Neuronal stem cell (in vitro differentiated cells): ENCODE measurements at regions not wholly inside any gene's neighbourhood (a gene's known extent, or its start where the extent isn't known, plus 50 kb on each side); places are given as distances from the start of the nearest gene placed in this dataset.

Experiments
- DNase-seq: peaks from one replicate; pipeline ENCODE4 v3.0.0-alpha.2; 2013; ENCODE audit warnings: low spot score
- H2AFZ ChIP-seq: one replicate; pipeline ENCODE4 v1.6.1; 2013; ENCODE audit warnings: mild to moderate bottlenecking, low read length, inconsistent platforms
- H2AK5ac ChIP-seq: 2 replicates; pipeline ENCODE4 v1.6.1; 2013; ENCODE audit warnings: low read depth, mild to moderate bottlenecking, inconsistent platforms, low read length, moderate library complexity, mixed read lengths
- H2BK120ac ChIP-seq: 2 replicates; pipeline ENCODE4 v1.6.1; 2013; ENCODE audit warnings: low read depth, mild to moderate bottlenecking, inconsistent platforms, low read length, moderate library complexity, mixed read lengths
- H2BK12ac ChIP-seq: one replicate; pipeline ENCODE4 v1.6.1; 2013; ENCODE audit warnings: low read length, inconsistent platforms
- H2BK15ac ChIP-seq: 2 replicates; pipeline ENCODE4 v1.6.1; 2013; ENCODE audit warnings: mild to moderate bottlenecking, low read length, inconsistent platforms, mixed read lengths
- H2BK5ac ChIP-seq: one replicate; pipeline ENCODE4 v1.6.1; 2013; ENCODE audit warnings: inconsistent platforms, mild to moderate bottlenecking, low read length, moderate library complexity
- H3K14ac ChIP-seq: one replicate; pipeline ENCODE4 v1.6.1; 2013; ENCODE audit warnings: low read length, inconsistent platforms
- H3K18ac ChIP-seq: 2 replicates; pipeline ENCODE4 v1.6.1; 2013; ENCODE audit warnings: low read length, inconsistent platforms
- H3K23ac ChIP-seq: 2 replicates; pipeline ENCODE4 v1.6.1; 2013; ENCODE audit warnings: low read depth, mild to moderate bottlenecking, mixed read lengths, low read length, inconsistent platforms; ENCODE audit not compliant: poor library complexity
- H3K27ac ChIP-seq: replicated peaks from 3 replicates; pipeline ENCODE4 v1.5.1; 2013; ENCODE audit warnings: low read length, inconsistent platforms
- H3K27me3 ChIP-seq, 3 experiments: 2 replicates each; pipeline ENCODE4 v1.6.1; 2013; ENCODE audit warnings: low read length in 3 of 3, mild to moderate bottlenecking in 2 of 3, inconsistent platforms in 1 of 3, low read depth in 1 of 3, mixed read lengths in 1 of 3, moderate library complexity in 1 of 3; ENCODE audit not compliant: control insufficient read depth in 3 of 3, insufficient read depth in 3 of 3
- H3K36me3 ChIP-seq, 2 donors: replicated peaks in 1 of 2; 2 replicates each; pipeline ENCODE4 v1.6.1; 2013; ENCODE audit warnings: low read length in 2 of 2; ENCODE audit not compliant: control insufficient read depth in 2 of 2, insufficient read depth in 2 of 2
- H3K4ac ChIP-seq: 2 replicates; pipeline ENCODE4 v1.6.1; 2013; ENCODE audit warnings: inconsistent platforms, mild to moderate bottlenecking, low read length, moderate library complexity
- H3K4me1 ChIP-seq, 2 donors: 1 replicate in 1 of 2; 2 replicates in 1 of 2; pipeline ENCODE4 v1.6.1; 2013; ENCODE audit warnings: low read length in 2 of 2, low read depth in 1 of 2; ENCODE audit not compliant: control insufficient read depth in 2 of 2, insufficient read depth in 1 of 2
- H3K4me2 ChIP-seq: one replicate; pipeline ENCODE4 v1.6.1; 2013; ENCODE audit warnings: mild to moderate bottlenecking, low read length, inconsistent platforms; ENCODE audit not compliant: insufficient read depth, poor library complexity, severe bottlenecking
- H3K4me3 ChIP-seq, 2 donors: 2 replicates each; pipeline ENCODE4 v1.5.1; 2013; ENCODE audit warnings: low read length in 2 of 2, mild to moderate bottlenecking in 2 of 2, inconsistent platforms in 1 of 2, moderate library complexity in 1 of 2
- H3K79me1 ChIP-seq: one replicate; pipeline ENCODE4 v1.6.1; 2013; ENCODE audit warnings: low read depth, mild to moderate bottlenecking, inconsistent platforms, low read length, moderate library complexity
- H3K9ac ChIP-seq: one replicate; pipeline ENCODE4 v1.6.1; 2013; ENCODE audit warnings: mild to moderate bottlenecking, low read depth, low read length, inconsistent platforms; ENCODE audit not compliant: poor library complexity
- H3K9me3 ChIP-seq, 2 donors: replicated peaks in 1 of 2; 2 replicates each; pipeline versions ENCODE3 to v1.6.1; 2013; ENCODE audit warnings: low read length in 2 of 2, mild to moderate bottlenecking in 2 of 2, inconsistent platforms in 1 of 2, low read depth in 1 of 2, mixed read lengths in 1 of 2, moderate library complexity in 1 of 2; ENCODE audit not compliant: control insufficient read depth in 2 of 2, insufficient read depth in 1 of 2
- H4K8ac ChIP-seq: one replicate; pipeline ENCODE4 v1.6.1; 2013; ENCODE audit warnings: low read depth, mild to moderate bottlenecking, inconsistent platforms, low read length, moderate library complexity
- H4K91ac ChIP-seq: one replicate; pipeline ENCODE4 v1.6.1; 2013; ENCODE audit warnings: low read length, low read depth, mild to moderate bottlenecking, inconsistent platforms; ENCODE audit not compliant: poor library complexity
- WGBS, 2 donors: extraction: QIAGEN DNeasy Blood & Tissue Kit; methylation state at CpG; one replicate each; pipeline ENCODE4 v1.1.7; 2013; ENCODE audit warnings: missing lambda C conversion rate in 2 of 2, mixed read lengths in 1 of 2; ENCODE audit not compliant: insufficient read length in 2 of 2, insufficient replicate concordance in 1 of 2; ENCODE audit errors: extremely low coverage in 2 of 2; 5-methylcytosine and 5-hydroxymethylcytosine counted together

DNA sequence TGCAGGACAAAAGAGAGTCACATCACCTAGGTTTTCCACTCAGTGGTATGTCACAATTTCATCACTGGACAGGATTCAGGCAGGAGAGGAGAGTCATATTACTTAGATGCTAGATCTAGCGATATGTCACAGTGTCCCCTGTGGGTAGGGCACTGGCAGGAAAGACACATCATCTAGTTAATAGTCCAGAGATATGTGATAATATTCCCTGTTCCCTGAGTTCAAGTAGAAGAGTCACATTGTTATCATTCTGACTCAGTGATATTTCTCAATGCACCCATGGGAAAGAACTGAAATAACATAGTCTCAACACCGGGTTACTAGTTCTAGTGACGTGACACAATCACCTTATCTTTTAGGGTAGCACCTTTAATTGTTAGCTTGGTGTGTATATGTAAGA lies 944.0 kb upstream of the TSPY4 start:
- Histone ChIP-seq H3K4me1 (no peaks in the 10 kb centered on the region), H3K27ac (no peak overlapping the region), H2AFZ (no peak overlapping the region), H3K4me2 (no peak overlapping the region), H2BK5ac (no peak overlapping the region), H2BK15ac (no peak overlapping the region), H2AK5ac (no peak overlapping the region), H3K23ac (no peak overlapping the region), H3K14ac (no peak overlapping the region), H3K9ac (no peak overlapping the region), H3K4ac (no peak overlapping the region), H2BK120ac (no peak overlapping the region), H2BK12ac (no peak overlapping the region), H3K18ac (no peak overlapping the region), H3K4me3 (no peak overlapping the region), H3K79me1 (no peaks in the 10 kb centered on the region), H3K36me3 (no peaks in the 10 kb centered on the region), H4K8ac (no peak overlapping the region), H3K9me3 (peaks cover 0 to 6% of the 10 kb centered on the region in 2 donors), H4K91ac (no peak overlapping the region), H3K27me3 (no peaks in the 10 kb centered on the region)
- WGBS, 2 donors = no CpG with 5 or more reads among the region's 3 CpGs
- DNase-seq = no peak

- no peak overlapping the region for H3K14ac ChIP-seq
- H3K79me1 ChIP-seq = no peaks in the 10 kb centered on the region
- H2BK12ac ChIP-seq = no peak overlapping the region
- H2BK15ac ChIP-seq = no peak overlapping the region
- H3K9me3 ChIP-seq = no peaks in the 10 kb centered on the region
- no peak overlapping the region for H3K4ac ChIP-seq
- no peak overlapping the region for H2AFZ ChIP-seq
- no peak overlapping the region for H3K27ac ChIP-seq
- no peaks in the 10 kb centered on the region for H3K4me1 ChIP-seq
- H3K18ac ChIP-seq = no peak overlapping the region
- H3K23ac ChIP-seq = no peak overlapping the region
- no peak overlapping the region for H2BK120ac ChIP-seq
- H3K4me2 ChIP-seq = no peak overlapping the region
- H2BK5ac ChIP-seq = no peak overlapping the region
- H3K27me3 ChIP-seq = no peaks in the 10 kb centered on the region
- H4K8ac ChIP-seq = no peak overlapping the region
- H3K36me3 ChIP-seq = no peaks in the 10 kb centered on the region
- no peak for DNase-seq
- H2AK5ac ChIP-seq = no peak overlapping the region
- no peak overlapping the region for H3K4me3 ChIP-seq
- WGBS, 2 donors = no CpG with 5 or more reads among the region's 4 CpGs
- no peak overlapping the region for H3K9ac ChIP-seq
- no peak overlapping the region for H4K91ac ChIP-seq
Observed at GRCh38 chrY:8422906-8423305, 914.4 kb upstream of the TSPY4 start.

DNA sequence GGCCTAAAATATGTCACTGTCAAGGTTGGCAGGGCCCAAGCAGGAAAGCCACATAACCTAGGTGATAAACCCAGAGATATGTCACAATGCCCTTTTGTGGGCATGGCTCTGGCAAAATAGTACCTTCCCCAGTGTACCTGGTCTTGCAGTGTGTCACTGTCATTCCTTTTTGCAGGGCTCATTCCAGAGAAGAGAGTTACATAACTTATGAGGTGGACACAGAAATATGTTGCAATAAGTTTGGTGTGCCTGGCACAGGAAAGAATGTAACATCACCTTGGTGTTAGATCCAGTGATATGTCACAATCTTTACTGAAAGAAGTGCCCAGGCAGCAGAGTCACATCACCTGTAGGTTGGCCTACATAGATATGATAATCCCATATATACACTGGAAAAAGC lies 910.8 kb upstream of the TSPY4 start:
- H4K8ac ChIP-seq = no peak overlapping the region
- no peak overlapping the region for H2AK5ac ChIP-seq
- no peak overlapping the region for H3K23ac ChIP-seq
- no peaks in the 10 kb centered on the region for H3K79me1 ChIP-seq
- no peak overlapping the region for H2BK5ac ChIP-seq
- no peak overlapping the region for H3K14ac ChIP-seq
- no peak for DNase-seq
- no peaks in the 10 kb centered on the region for H3K27me3 ChIP-seq
- H2BK15ac ChIP-seq = no peak overlapping the region
- no peak overlapping the region for H2AFZ ChIP-seq
- H3K9ac ChIP-seq = no peak overlapping the region
- no peak overlapping the region for H3K4ac ChIP-seq
- H2BK120ac ChIP-seq = no peak overlapping the region
- H4K91ac ChIP-seq = no peak overlapping the region
- no peak overlapping the region for H3K4me2 ChIP-seq
- peaks cover 0 to 2% of the 10 kb centered on the region in 2 donors for H3K9me3 ChIP-seq
- H3K4me1 ChIP-seq = no peaks in the 10 kb centered on the region
- H3K27ac ChIP-seq = no peak overlapping the region
- H3K18ac ChIP-seq = no peak overlapping the region
- no peaks in the 10 kb centered on the region for H3K36me3 ChIP-seq
- no peak overlapping the region for H2BK12ac ChIP-seq
- H3K4me3 ChIP-seq = no peak overlapping the region

DNA sequence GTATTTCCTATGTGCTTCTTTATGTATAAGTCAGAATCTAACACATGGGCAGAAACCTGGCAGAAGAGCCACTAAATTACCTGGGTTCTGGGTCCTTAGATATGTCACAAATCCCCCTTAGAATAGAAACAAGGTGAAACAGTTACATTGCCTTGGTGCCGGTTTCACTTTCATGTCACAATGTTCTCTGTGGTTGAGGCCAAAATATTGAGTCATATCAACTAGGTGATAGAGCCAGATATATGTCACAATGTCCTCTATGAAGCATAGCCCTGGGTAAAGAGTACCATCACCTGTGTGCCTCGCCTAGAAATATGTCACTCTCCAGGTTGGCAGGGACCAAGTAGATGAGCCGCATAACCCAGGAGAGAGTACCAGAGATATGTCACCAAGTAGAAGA lies 899.8 kb upstream of the TSPY4 start:
- no peak overlapping the region for H2BK15ac ChIP-seq
- H2AFZ ChIP-seq = no peak overlapping the region
- H3K14ac ChIP-seq = no peak overlapping the region
- H2BK5ac ChIP-seq = no peak overlapping the region
- no CpG with 5 or more reads among the region's 3 CpGs for WGBS, 2 donors
- no peaks in the 10 kb centered on the region for H3K36me3 ChIP-seq
- H3K9me3 ChIP-seq = peaks cover 0 to 2% of the 10 kb centered on the region in 2 donors
- no peaks in the 10 kb centered on the region for H3K79me1 ChIP-seq
- H2BK120ac ChIP-seq = no peak overlapping the region
- no peaks in the 10 kb centered on the region for H3K4me1 ChIP-seq
- no peak overlapping the region for H4K91ac ChIP-seq
- no peak for DNase-seq
- H3K9ac ChIP-seq = no peak overlapping the region
- no peaks in the 10 kb centered on the region for H3K27me3 ChIP-seq
- no peak overlapping the region for H2AK5ac ChIP-seq
- H3K4me3 ChIP-seq = no peak overlapping the region
- H4K8ac ChIP-seq = no peak overlapping the region
- no peak overlapping the region for H2BK12ac ChIP-seq
- H3K4me2 ChIP-seq = no peak overlapping the region
- H3K27ac ChIP-seq = no peak overlapping the region
- no peak overlapping the region for H3K18ac ChIP-seq
- no peak overlapping the region for H3K4ac ChIP-seq
- no peak overlapping the region for H3K23ac ChIP-seq
